ENCODE measurements at regions not wholly inside any gene's neighbourhood (a gene's known extent, or its start where the extent isn't known, plus 50 kb on each side); places are given as distances from the start of the nearest gene placed in this dataset.

DNA sequence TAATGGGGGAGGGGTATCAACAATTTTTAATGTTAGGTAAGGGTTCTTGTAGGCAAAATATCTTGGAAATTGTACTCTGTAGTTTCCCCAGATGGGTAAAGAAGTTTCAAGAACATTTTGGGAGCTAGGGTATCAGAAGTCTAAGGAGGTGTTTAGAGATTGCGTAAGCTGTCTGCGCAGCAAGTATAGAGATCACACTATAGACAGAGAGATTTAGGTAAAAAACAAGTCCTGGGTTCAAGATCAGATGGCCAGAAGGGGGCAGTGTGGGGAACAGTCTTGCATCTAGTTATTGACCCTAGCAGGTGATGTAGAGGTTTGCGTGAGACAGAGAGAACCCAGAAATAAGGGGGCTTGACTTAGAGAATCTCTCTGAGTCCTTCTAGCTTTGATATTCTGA, 80.8 kb downstream of the S1PR1 start:
- no peak for DNase-seq

DNA sequence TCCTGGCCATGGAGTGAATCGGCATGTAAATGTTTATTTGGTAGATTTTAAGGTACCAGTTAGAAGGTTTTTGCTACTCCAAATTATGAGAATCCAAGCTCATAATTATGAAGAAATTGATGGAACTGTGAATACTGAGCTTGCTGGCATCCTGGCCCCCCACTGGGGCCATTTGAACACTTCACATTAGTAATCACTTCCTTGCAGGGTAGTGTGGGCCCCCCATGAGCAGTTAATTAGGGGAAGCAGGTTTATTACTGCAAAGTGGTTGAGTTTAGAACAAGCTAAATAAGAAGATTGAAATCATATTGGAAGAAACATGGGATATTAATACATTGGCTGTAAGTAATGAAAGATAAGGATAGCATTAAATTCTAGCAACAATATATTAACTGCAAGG, 86.7 kb downstream of the S1PR1 start:
- no peak for DNase-seq

DNA sequence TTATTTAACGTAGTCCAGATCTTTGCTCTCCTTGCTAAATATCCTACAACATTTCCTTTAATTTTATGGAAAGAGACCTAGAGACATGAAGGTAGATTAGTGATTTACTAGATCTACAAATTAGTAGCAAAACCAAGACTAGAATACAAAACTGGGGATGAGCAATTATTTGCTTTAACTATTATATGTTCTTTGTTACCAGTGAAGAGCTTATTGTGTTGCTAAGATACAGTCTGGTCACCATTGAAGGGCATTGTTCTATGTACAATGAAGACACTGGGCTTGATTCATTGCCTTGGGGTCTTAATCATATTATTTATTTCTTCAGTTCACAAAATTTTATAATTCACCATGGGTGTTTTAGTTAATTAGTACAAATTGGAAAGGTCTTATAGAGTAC, 88.3 kb downstream of the S1PR1 start:
- DNase-seq, result no peak

DNA sequence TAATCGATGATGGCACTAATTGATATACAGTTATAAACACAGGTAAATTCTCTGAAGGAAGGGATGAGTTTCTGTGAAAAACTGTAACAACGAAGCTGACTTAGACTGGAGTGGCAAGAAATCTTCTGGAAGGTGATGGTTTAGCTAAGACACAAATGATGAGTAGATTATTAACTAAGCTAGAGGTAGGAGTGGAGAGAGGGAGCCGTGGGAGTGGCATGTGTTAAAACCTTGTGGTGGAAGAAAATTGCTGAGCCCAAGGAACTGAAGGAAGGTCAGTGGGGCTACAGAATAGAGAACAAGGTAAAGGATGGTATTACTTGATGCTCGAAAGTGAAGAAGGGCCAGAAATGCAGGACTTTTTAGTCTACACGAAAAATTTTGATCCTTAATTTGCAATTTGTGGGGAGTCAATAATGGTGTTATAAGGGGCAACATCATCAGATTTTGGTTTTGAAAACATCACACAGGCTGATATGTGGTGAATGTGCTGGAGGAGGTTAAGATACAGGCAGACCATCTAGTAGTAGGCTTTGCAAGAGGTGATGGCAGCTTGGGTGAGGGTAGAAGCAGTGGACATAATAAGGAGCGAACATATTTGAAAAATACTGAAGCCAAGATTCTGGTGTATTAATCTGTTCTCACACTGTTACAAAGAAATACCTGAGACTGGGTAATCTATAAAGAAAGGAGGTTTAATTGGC, 93.8 kb downstream of the S1PR1 start:
- DNase-seq, result no peak

DNA sequence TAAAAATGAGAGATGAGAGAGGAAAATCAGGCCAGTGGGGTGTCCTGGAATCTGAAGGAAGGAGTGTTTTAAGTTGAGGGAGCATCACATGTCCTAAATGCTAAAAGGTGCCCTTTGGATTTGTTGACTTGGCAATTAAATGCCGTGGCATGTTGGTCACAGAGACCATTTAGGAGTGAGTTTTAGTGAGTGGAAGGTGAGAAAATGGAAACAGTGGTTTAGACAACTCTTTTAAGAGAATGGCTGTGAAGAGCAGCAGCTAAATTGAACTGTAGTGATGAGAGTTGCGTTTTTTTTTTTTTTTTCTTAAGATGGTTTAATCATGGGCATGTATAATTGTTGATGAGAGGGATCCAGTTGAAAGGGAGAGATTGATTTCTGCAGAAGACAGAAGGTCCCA, 95.0 kb downstream of the S1PR1 start:
- no peak for DNase-seq

DNA sequence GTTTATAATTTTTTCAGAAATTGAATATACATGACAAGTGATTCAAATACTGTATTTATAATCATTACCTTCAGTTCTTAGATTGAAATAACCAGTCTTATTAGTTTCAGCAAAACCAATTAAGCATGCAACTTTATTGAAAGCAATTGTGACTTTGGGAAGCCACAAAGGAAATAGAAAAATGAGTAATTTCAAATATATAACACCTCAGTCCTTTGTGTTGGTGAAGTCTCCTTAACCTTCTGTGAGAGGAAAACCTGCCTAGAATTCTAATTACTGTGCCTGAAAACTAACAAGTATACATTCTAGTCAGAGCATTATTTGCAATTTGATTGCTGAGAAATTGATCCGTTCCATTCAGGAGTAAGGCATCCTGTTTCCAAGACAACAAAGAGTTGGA, 95.8 kb downstream of the S1PR1 start:
- DNase-seq, result no peak

DNA sequence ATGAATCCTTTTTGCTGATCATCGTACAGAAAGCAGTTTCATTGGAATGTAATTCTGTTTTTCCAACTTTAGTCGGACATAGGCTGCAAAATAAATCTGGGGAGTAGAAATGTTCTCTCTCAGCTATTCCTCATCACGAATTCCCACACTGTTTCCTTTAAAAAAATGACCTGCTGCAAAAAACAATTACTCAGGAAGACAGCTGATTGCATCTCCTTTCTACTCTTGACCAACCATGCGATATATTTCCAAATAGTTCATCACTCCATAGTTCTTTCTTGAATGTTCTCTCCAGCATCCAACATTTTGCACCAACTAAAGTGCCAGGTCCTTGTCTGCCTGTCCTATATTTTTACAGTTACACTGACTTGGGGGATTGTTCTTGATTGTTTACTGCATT, 96.4 kb downstream of the S1PR1 start:
- no peak for DNase-seq

DNA sequence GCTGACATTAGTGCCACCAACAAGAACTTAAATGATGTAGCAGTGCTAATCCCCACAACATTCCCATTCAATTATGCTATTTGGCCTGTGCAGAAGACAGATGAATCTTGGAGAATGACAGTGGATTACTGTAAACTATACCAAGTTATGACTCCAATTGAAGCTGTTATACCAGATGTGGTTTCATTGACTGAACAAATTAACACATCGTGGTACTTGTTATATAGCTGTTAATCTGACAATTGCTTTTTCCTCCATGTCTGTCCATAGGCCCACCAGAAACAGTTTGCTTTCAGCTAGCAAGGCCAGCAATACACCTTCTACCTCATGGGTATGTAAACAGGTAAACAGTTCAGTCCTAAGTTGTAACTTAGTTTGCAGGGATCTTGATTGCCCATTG, 101.1 kb downstream of the S1PR1 start:
- no peak for DNase-seq

DNA sequence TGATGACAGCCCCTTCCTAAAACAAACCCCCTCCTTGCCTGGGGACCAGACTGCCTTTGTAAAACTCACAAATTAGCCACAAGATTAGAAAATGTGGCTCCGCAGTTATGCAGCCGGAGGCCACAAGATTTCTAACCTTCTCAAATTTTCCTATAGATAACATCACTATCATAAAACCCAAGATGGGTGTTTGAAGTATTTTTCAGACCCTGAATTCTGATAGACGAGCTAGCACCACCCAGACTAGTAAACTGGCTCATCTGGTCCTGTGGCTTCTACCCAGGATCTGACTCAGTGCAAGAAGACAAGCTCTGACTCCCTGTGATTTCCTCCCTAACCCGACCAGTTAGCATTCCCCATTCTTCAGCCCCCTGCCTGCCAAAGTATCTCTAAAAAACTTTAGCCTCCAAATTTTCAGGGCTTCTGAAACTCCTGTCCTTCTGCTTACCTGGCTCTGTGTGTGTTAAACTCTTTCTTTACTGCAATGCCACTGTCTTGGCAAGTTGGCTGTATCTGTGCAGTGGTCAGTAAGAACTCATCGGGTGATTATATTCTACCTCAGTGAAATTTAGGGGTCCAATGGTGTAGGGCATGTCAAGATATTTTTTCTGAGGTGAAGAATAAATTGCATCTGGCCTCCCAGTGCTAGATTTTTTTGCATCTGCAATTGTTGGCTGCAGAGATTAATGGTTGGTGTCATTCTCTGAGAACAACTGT, 102.1 kb downstream of the S1PR1 start:
- no peak for DNase-seq

DNA sequence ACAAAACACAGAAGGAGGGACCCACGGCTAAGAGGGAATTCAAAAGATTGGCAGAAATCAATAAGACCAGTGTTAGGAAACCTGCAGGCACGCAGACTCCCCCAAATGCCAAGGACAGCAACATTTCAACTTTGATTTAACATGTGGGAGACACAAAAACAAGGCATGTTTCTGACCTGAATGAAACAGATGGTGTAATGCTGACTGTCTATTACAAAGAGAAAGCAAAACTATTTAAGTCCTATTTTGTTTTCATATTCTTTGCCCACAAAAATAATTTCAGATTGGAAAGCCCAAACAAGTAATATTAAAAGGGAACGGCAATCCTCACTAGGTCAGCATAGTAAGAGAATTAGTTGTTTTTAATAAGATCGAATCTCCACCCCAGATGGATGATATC, 107.9 kb downstream of the S1PR1 start:
- no peak for DNase-seq

DNA sequence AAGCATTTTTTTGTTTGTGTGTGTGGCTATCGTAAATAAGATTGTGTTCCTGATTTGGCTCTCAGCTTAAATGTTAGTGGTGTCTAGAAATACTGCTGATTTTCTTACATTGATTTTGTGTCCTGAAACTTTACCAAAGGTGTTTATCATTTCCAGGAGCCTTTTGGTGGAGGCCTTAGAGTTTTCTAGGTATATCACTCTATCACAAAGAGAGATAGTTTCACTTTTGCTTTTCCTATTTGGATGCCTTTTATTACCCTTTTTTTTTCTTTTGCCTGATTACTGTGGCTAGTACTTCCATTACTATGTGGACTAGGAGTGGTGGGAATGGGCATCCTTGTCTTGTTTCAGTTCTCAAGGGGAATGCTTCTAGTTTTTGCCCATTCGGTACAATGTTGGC, 109.6 kb downstream of the S1PR1 start:
- DNase-seq, result no peak

DNA sequence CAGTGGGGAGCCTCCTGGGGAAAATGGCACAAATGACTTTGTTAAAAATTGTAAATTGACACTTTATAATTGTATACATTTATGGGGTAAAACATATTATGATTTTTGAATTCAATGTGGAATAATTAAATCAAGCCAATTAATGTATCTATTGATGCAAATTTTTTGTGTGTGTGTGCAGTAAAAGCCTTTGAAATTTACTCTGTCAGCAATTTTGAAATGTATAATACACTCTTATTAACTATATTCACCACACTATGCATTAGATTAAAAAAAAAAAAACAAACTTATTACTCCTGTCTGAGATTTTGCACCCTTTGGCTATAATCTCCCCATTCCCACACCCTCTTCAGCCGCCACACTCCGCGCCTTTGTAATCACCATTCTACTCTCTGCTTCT, 119.2 kb downstream of the S1PR1 start:
- no peak for DNase-seq

DNA sequence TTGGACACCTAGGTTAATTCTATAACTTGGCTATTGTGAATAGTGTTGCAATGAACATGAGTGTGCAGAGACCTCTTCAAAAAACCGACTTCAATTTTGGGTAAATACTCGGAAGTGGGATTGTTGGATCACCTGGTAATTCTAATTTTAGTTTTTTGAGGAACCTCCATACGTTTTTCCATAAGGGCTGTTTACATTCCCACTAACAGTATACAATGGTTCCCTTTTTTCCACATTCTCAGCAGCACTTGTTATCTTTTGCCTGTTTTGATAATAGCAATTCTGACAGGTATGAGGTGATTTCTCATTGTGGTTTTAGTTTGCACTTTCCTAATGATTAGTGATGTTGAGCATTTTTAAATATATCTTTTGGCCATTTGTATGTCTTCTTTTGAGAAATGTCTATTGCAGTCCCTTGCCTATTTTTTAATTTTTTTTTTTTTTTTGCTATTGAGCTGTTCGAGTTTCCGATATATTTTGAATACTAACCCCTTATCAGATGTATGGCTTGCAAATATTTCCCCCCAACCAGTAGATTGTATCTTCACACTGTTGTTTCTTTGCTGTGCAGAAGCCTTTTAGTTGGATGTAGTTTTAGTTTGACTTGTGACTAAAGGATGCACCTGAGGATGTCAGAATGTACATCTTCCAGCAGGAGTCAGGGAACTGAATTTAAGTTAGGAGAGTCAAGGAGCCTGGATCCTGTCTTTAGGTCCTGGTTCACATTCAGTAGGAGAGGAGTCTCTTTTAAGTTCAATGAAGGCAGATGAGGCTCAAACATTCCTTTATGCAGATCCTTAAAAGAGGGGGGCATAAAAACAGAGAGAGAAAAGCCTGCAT, 120.0 kb downstream of the S1PR1 start:
- no peak for DNase-seq

DNA sequence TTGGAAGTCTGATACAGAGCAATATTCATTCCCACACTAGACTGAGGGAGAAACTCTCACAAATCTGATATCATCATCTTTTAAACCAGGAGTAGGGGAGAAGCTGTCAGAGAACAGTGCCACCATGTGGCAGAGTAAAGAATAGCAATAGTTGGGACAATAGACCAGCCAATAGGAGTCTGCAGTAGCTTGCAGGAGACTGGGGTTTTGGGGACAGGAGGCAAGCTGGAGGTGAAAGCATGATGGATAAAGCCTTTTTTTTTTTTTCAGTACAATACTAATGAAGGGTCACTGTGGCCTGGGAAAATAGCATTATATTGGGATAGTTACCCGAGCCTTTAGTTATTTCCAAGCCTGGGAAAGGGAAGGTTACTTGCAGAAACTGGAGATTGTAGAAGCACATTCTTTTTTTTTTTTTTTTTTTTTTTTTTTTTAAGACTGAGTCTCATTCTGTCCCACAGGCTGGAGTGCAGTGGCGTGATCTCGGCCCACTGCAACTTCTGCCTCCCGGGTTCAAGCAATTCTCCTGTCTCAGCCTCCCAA, 120.7 kb downstream of the S1PR1 start:
- DNase-seq, result peak; percentile 67

DNA sequence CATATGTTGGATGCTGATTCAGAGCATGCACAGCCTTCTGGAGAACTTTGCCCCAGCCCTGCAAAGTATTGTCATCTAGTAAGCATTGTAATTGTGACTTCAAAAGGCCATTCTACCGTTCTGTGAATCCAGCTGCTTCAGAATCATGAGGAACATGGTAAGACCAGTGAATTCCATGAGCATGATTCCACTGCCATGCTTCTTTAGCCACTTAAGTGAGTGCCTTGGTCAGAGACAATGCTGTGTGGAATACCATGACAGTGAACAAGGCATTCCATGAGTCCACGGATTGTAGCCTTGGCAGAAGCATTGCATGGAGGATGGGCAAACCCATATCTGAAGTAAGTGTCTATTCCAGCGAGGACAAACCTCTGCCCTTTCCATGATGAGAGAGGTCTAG, 123.7 kb downstream of the S1PR1 start:
- DNase-seq, result no peak

DNA sequence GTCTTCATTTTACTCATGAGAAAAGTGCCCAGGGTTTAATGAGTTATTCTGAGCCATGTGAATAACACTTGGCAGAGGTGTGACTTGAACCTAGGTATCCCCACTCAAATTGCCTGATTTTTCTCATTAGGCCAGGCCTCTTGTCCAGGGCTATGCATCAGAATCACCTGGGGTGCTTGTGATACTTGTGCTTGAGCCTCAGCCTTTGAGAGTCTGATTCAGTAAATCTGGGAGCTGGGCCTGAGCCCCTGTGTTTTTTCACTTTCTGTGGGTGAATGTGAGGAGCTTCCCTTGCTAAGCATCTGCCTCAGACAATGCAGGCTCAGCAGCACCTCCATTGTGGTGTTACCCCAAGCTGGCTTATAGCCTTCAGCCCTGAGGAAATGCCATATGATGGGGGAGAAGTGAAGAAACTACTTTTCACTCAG, 127.1 kb downstream of the S1PR1 start:
- no peak for DNase-seq

DNA sequence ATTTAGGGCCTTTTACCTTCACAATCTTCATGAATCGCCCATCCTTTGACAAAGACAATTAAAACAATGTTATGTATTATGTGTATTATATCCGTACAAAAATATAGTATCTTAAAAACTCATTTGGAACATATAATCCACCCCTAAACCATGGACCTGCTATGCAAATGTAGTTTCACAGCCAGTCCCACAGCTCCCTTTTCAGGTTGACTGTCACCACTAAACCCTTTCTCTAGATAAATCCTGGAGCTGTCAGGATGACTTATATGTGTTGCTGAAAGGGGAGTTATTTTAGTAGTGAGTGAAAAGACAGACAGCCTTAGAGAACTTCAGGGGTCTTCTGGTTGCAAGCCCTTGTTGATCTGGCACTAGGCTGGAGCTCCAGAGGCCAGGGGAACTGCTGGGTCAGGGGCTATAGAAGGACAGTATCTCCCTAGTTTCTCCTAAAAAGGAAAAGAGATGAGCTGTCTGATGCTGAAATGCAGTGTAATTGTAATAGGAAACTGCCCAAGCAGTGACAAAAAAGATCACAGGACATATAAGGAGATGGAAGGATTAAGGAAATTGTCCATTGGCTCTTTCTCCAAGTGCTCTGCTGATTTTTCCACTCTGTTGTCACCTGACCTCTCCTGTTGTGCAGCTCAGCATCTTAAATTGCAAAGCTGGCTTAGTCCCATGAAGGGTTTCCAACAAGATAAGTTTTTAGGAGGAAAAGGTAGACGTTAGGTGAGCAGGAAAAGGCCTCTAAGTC, 127.7 kb downstream of the S1PR1 start:
- no peak for DNase-seq

DNA sequence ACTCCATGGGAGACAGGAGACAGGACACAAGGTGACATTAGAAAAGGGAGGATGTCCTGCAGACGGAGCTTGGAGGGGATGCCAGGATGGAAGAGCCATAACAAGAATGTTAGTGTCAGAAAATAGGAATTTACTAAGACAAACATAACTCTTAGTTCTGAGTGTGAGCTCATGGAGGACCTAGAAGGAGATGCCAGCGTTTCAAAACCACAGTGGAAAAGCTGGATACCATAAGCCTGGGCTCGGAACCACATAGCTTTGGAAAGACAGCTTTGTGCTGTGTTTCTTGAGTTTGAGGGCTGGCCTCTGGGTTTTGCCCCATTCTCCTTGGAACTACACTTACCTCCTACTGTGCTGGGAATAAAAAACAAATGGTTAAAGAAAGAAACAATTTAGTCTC, 128.4 kb downstream of the S1PR1 start:
- no peak for DNase-seq

DNA sequence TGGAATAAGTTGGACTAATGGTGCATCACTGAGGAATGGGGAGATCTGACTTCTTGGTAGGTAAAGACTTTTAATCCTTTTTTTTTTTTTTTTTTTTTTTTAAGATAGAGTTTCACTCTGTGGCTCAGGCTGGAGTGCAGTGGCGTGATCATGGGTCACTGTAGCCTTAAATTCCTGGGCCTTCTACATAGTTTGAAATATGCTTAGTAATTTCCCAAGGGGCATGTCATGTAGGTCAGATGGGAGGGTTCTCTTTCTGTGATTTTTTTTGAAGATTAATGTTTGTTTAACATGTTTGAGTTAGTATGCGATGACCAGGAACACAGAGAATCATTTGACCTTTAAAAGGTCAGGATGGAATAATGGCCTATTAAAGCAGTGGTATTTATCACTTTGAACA, 129.1 kb downstream of the S1PR1 start:
- no peak for DNase-seq

DNA sequence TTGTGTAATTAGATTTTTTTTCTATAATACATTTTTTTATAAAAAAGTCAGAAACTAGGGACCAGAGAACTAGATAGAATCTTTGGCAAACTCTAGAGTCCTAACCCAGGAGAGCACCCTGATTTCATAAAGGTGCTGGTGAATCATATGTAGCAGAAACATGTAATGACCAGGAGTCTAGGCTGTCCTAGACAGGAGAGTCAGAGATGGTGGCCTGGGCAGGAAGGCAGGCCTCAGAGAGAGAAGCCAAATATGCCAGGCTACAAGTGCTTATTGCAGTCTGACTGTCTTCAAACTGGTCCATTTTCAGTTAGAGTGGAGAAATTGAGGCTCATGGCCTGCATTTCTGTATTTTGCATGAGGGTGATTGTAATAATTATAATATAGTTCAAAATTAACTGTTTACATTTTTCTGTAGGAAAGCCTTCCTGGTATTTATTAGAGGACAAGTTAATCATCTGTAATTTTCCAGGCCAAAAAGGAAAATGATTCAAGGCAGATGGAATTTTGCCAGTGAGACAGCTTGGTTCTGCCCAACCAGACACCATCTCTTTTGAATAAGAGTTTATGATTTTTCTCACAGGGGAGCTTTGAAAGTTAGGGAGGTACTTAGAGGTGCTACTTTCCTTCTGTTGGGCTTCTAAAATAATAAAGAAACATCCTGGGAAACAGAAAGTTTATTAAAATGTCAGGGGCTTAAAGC, 129.8 kb downstream of the S1PR1 start:
- no peak for DNase-seq

DNA sequence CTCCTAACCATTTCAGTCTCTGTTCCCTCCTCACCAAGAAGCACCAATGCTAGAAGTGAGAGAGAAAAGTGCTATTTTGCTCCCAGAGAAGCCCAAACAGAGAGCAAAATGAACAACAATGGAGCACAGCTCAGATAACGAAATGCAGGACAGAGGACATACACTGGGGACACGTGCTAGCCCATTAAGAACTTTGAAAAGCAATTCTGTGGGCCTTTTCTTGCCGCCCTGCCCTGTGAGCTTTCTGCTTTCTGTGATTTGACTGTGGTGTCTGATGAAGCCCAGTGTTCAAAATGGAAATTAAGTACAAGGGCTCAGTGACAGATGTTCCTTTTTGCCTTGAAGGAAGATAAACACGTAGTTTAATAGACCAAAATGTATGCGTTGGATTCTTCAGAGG, 130.8 kb downstream of the S1PR1 start:
- no peak for DNase-seq

DNA sequence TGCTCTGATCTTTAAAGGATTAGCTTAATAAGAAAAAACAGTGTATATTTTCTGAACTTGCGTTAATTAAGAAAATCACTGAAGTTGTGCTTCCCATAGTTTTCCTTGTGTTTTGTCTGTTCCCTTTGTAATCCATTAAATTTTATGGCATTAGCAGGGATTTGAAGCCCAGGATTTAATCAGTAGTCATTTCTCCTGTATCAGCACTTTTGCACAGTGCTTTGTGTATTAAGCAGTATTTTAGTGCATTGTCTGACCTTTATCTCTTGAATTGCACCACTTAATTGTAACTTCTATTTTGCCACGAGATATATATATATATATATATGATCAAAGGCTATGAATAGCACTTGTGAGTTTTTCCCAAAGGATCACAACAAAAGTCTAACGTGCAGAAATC, 133.7 kb downstream of the S1PR1 start:
- DNase-seq, result no peak
